ENCODE measurements at regions not wholly inside any gene's neighbourhood (a gene's known extent, or its start where the extent isn't known, plus 50 kb on each side); places are given as distances from the start of the nearest gene placed in this dataset.

DNA sequence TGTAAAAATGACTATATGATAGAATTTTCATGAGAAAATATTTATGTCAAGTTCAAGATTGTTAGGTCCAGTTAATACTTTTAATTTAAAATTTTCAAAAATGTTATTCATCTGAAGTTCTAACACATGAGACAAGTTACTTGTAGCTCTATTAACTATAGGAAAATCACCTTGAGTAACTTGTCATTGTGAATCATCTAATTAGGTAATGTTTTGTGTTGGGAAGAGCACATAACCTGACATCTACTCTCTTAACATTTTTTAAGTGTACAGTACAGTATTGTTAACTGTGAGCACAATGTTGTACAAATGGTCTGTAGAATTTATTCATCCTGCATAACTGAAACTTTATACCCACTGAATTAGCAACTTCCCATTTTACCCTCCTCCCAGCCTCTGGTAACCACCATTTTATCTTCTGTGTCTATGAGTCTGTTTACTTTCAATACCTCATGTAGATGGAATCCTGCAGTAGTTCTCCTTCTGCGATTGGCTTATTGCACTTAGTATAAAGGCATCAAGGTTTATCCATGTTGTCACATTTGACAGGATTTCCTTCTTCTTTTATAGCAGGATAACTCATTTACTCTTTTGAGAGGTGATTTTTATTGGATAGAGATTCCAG lies 54.6 kb downstream of the ARL4A start:
- DNase-seq = no peak

DNA sequence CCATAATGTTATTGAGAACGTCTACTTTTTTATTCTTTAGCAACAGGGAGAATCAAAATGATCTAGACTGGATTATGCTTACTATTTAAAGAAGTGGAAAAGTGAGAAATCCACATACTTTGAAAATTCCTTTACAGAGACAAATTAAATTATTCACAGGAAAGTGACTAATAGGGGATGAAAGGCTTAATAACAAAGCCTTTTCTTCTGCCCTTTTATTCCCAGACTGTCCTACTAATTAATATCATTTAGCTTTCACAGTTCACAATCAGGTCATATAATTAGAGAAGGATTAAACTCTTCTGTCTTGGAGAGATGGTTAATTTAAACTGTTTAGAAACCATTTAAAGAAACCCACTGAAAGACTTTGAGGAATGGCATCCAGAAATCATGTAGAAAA lies 58.8 kb downstream of the ARL4A start:
- DNase-seq = no peak

- DNase-seq = no peak
Measured at GRCh38 chr7:12747687-12748306, 60.4 kb downstream of the ARL4A start.

GRCh38 chr7:12749069-12749468 lies 61.6 kb downstream of the ARL4A start:
- no peak for DNase-seq

DNA sequence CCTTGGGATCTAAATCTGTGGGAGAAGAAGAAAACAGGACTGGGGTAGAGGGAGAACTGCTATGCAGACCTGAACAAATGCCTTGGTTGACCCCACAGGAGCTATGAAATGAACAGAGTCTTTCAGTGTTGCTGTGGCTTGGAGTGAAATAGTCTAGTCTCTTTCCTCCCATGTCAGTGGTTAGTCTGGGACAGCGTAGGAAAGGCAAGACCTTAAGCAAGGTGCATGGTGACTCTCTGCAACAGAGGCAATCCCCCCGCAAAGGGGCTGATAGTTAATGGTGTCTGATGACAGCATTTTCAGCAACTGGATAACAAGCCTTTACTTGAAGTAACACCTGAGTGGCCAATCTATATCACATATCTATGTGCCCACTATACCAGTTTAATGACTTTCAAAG lies 62.3 kb downstream of the ARL4A start:
- no peak for DNase-seq

DNA sequence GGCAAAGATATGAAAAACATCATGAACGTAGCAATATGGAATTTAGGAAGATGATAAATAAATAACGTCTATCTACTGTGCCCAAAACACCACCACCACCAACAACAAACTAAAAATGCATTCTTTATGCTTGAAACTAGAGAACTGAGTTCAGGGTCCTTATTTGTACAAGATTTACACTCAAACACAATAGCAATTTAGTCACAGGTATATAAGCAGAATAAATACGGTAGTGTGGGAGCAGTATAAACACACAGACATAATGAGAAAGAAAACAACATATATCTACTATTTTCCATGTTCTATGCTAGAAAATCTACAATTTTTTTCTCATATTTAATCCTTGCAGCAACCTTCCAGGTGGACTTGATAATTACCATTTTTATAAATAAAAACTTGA lies 64.3 kb downstream of the ARL4A start:
- no peak for DNase-seq

- DNase-seq = no peak
Measured at GRCh38 chr7:12754179-12754578, 66.7 kb downstream of the ARL4A start.

DNA sequence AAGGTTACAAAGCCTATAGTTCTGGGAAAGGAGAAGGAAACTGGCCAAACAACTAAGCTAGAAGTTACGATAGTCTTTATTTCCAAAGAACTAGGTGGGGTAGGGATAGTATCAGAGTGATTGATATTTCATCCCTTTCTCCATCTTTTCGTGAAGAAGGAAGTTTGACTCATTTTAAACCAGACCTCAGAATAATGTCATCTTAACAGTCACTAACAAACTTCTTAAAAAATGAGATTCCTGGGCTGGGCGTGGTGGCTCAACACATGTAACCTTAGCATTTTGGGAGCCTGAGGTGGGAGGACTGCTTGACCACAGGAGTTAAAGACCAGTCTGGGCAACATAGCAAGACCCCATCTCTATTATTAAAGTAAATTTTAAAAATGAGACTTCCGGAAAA lies 69.4 kb downstream of the ARL4A start:
- DNase-seq = no peak

DNA sequence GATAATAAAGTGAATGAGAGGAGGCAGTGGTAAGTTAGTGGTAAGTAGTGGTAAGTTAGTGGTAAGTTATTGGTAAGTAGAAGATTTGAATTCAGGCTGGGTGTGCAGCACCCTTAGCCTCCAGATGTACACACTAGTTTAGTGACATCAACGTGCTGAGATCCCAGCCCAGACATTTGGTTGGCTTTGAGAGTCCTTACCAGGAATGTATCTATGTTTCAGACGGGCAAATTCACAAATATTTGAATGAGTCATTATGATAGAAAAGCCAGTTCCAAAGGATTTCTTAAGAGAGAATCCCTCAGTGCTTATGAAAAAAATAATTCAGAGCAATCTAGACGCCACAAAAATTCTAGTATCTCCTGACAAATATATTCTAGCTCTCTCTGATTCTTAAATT lies 70.0 kb downstream of the ARL4A start:
- DNase-seq = no peak

DNA sequence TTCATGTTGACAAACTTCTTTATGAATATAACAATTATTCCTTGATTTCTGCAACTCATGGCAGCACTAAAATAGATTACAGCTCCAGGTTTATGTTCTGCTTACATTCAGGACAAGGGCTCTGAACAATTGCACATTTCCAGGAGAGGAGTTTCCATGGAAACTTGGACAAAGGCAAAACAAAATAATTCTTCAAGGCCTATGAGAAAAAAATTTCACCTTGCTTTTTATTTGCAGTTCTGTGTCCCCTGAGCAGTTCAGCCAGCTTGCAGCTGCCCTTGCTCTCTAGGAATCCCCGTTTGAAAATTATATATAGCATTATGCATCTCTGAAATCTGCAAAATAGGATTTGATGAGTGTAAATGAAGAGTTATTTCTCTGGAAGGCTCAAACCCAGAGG lies 71.7 kb downstream of the ARL4A start:
- DNase-seq = no peak

DNA sequence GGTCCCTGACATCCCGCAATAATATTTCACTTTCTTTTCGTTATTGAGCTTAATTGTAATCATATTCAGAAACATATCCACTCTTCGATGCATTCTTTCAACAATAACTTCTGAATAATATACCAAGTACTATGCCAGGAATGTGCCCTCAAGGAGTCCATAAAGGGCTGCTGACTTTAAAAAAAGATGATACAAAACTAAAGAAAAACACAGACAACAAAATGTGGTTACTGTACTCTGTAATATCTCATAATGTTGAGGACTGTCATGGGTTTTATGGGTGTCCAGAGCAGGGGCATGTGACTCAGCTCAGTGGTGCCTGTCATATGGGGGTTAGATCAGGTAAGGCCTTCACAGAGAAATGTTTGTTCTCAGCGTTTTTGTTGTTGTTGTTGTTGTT lies 73.7 kb downstream of the ARL4A start:
- DNase-seq = no peak

DNA sequence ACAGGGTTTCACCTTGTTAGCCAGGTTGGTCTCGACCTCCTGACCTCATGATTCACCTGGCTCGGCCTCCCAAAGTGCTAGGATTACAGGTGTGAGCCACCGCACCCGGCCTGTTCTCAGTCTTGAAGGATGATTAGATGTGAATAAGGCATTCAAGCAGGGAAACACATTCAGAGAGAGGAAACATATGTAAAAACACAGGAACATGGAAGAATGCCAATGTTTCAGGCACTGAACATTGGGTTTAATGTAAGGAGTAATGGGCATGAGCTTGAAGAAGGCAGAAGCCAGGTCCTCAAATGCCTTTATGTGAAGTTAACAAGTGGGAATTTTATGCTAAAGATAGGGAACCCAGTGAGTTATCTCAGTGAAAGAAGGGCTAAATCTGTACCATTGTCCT lies 74.3 kb downstream of the ARL4A start:
- DNase-seq = no peak

DNA sequence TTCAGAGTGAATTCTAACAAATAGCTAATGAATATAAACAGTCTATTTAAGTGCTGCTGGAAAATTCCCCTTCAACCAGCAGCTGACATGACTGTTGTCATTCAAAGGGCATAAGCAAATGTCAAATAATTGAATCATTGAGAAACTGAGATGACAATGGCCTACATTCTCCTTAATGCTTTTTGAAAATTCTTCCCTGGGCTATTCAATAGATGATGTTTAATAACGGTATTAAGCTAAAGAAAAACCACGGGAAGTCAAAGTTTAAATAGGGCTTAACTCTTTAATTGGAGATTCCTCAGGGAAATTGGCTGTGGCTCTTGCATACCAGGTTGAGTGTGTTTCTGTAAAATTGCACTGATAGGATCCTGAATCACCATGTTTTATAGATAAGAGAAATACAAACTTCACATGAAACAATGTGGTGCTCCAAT lies 77.0 kb downstream of the ARL4A start:
- DNase-seq = no peak

- no peak for DNase-seq
Measured at GRCh38 chr7:12765431-12766100, 78.1 kb downstream of the ARL4A start.

DNA sequence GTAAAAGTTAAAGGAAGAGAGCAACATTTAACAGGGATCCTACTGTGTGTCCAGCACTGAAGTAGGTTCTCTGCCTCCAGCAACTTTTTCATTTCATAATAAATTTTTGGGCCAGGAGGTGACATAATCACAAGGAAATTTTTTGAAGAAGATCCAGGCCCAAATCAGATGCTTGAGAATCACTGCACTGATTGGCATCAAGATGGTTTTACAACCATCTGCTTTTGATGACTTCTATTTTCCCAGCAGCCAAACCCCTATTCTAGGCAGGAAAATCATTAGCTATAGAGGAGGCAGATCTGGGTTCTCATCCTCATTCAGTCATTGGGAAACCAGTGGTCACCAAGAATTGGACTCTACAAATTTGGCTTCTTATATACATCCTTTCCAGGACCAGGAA lies 79.0 kb downstream of the ARL4A start:
- no peak for DNase-seq

- no peak for DNase-seq
Measured at GRCh38 chr7:12768948-12769347, 81.5 kb downstream of the ARL4A start.

DNA sequence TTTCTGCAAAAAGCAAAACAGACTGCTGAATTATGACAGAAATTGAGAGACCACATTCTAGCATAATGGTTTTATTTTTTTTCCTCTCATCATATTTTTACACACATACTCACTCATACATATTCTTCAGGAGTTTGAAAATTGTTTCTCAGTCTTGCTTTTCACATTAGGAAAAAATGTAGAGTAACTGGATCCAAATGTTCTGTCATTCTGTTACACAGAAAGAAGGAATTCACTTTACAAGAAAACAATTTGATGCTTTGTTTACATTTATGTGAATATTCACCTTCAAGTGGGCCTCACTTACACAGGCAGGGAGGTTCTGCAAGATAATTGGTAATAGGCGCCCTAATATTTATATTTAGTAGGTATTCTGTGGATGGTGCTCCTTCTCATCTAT lies 82.0 kb downstream of the ARL4A start:
- no peak for DNase-seq

GRCh38 chr7:12770227-12770975 lies 83.0 kb downstream of the ARL4A start:
- no peak for DNase-seq

GRCh38 chr7:12771378-12771877 lies 84.0 kb downstream of the ARL4A start:
- DNase-seq = no peak

DNA sequence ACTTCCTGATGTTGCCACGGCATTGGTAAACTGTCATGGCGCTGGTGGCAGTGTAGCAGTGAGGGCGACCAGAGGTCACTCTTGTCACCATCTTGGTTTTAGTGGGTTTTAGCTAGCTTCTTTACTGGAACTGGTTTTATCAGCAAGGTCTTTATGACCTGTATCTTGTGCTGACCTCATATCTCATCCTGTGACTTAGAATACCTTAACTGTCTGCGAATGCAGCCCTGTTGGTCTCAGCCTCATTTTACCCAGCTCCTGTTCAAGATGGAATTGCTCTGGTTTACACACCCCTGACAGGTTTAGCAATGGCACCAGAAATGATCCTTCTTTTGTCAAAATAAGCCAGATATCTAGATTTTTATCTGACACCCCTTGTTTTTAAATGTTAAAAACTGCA lies 85.3 kb downstream of the ARL4A start:
- DNase-seq = no peak

DNA sequence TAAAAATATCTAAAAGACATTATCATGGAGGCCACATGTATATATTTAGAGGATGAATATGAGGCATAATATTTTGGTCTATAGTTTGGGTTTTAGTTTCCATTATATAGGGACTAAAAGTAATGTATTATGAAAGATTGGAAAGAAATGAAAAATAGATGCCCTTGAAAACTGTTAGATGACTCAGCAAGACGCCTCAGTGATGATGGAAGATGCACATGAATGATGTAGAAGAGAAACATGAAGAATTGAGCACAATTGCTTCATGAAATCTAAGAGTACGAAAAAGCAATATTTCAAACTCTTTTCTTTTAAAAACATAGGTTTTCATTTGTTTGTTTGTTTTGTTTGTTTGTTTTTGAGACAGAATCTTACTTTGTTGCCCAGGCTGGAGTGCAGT lies 89.8 kb downstream of the ARL4A start:
- DNase-seq = no peak

GRCh38 chr7:12779947-12780346 lies 92.5 kb downstream of the ARL4A start:
- DNase-seq = no peak

- DNase-seq = no peak
Measured at GRCh38 chr7:12783421-12784095, 96.1 kb downstream of the ARL4A start.
